WERI-Rb-1 (cell line): ENCODE measurements at regions not wholly inside any gene's neighbourhood (a gene's known extent, or its start where the extent isn't known, plus 50 kb on each side); places are given as distances from the start of the nearest gene placed in this dataset.

Source experiments
- DNase-seq: peaks from one replicate; pipeline ENCODE4 v3.0.0-alpha.2; 2020
- H3K27ac ChIP-seq: fragments of 250-450 bp; sonication (Bioruptor Pico); 2 replicates; pipeline ENCODE4 v1.5.1; 2020; ENCODE audit warnings: mild to moderate bottlenecking, moderate library complexity
- H3K27me3 ChIP-seq: fragments of 250-450 bp; sonication (Bioruptor Pico); 2 replicates; pipeline ENCODE4 v1.5.1; 2021; ENCODE audit warnings: mild to moderate bottlenecking, low read depth, moderate library complexity; ENCODE audit not compliant: insufficient read depth, severe bottlenecking
- H3K36me3 ChIP-seq: fragments of 250-450 bp; sonication (Bioruptor Pico); 2 replicates; pipeline ENCODE4 v1.5.1; 2020; ENCODE audit warnings: mild to moderate bottlenecking, moderate library complexity
- H3K4me3 ChIP-seq: 2 replicates; pipeline ENCODE4 v1.5.1; 2011; ENCODE audit warnings: low read depth, mild to moderate bottlenecking, control low read depth, low read length
- H3K9me3 ChIP-seq: fragments of 250-450 bp; sonication (Bioruptor Pico); 2 replicates; pipeline ENCODE4 v1.5.1; 2021; ENCODE audit warnings: mild to moderate bottlenecking, moderate library complexity; ENCODE audit not compliant: severe bottlenecking
- TF ChIP-seq, protein P1 (sequence below): IDR thresholded peaks from 2 replicates; pipeline ENCODE4 v1.5.1; 2011; ENCODE audit warnings: low read depth, mild to moderate bottlenecking, control low read depth, inconsistent platforms, low read length

DNA sequence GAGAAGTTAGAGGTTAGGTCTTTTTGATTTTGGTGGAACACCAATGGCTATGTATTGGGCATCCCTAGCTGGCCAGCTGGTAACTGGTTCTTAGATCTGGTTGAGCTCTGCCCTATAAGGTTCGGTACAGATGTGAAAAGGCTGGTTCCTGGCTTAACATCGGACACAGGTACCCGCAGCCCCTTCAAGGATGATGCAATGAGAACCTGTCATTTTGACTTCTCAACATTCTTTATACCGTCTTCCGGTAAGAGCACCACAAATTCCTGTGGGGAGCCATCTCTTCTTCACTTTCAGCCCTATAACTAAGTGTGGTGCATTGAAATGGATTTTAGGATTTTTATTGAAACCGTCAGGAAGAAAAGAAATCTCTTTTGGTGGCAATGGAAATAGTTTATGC, 222.8 kb downstream of the ADAMTS9 start:
- TF ChIP-seq, protein P1, sequence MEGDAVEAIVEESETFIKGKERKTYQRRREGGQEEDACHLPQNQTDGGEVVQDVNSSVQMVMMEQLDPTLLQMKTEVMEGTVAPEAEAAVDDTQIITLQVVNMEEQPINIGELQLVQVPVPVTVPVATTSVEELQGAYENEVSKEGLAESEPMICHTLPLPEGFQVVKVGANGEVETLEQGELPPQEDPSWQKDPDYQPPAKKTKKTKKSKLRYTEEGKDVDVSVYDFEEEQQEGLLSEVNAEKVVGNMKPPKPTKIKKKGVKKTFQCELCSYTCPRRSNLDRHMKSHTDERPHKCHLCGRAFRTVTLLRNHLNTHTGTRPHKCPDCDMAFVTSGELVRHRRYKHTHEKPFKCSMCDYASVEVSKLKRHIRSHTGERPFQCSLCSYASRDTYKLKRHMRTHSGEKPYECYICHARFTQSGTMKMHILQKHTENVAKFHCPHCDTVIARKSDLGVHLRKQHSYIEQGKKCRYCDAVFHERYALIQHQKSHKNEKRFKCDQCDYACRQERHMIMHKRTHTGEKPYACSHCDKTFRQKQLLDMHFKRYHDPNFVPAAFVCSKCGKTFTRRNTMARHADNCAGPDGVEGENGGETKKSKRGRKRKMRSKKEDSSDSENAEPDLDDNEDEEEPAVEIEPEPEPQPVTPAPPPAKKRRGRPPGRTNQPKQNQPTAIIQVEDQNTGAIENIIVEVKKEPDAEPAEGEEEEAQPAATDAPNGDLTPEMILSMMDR: no peak
- no peaks in the 10 kb centered on the region for H3K36me3 ChIP-seq
- no peak overlapping the region for H3K4me3 ChIP-seq
- no peaks in the 10 kb centered on the region for H3K27me3 ChIP-seq
- no peaks in the 10 kb centered on the region for H3K9me3 ChIP-seq
- H3K27ac ChIP-seq: no peak overlapping the region
- DNase-seq: no peak

DNA sequence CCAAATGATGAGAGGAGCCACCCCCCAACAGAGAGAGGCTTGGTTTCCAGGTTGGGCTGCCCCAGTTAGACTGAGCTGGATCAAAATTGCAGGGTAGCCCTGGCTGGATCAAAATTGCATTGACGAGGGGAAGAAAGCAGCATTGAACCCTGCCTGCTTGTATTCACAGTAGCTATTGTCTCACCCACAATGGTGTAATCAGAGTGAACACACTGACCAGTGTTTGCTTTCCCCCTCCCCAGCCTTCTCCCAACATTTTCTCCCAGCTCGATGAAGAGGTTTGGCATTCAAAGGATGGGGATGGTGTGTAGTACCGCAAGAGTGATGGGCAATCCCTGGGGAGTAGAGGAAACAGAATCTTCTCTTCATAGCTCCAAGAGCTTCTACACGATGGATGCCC, 223.8 kb downstream of the ADAMTS9 start:
- Histone ChIP-seq H3K36me3 (no peaks in the 10 kb centered on the region), H3K27me3 (no peaks in the 10 kb centered on the region), H3K27ac (no peak overlapping the region), H3K9me3 (no peaks in the 10 kb centered on the region), H3K4me3 (no peak overlapping the region)
- TF ChIP-seq, protein P1: no peak
- no peak for DNase-seq

DNA sequence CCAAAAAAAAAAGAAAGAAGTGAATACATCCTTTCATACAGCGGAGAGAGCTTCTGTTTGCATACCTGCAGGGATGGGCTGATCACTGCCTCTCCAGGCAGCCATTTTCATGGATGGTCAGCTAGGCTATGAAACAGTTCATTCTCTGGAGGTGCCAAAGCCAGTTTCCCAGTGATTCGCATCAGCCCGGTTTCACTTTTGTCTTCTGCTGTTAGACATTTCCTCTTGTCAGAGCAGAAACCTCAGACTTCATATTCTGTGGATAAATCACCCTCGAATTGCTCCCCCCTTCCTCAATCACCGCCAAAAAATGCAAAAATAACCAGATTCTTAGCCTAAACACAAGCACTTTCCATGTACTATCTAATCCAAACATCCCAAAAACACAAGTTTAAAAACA, 225.6 kb downstream of the ADAMTS9 start:
- Histone ChIP-seq H3K9me3 (no peaks in the 10 kb centered on the region), H3K27ac (peak overlapping the region; percentile 72), H3K36me3 (no peaks in the 10 kb centered on the region), H3K4me3 (peak overlapping the region; percentile 33), H3K27me3 (no peaks in the 10 kb centered on the region)
- DNase-seq: no peak
- TF ChIP-seq, protein P1: no peak

DNA sequence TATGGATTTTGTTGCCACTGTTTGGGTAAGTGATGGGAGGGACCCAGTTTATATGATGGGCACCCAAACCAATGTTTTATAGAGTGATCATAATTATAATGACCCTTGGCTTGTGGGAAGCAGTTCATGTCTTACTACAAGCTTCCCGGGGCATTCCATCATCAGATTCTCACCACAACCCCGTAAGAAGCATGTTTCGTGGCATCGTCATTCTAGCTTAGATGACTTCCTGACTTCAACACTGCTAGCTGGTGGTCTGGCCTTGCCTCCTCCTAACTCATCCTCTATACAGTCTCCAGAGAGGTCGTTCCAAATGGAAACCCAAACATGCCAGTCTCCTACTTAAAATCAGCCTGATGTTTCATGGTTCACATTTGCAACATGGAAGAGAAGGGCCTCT, 226.9 kb downstream of the ADAMTS9 start:
- H3K4me3 ChIP-seq: no peak overlapping the region

DNA sequence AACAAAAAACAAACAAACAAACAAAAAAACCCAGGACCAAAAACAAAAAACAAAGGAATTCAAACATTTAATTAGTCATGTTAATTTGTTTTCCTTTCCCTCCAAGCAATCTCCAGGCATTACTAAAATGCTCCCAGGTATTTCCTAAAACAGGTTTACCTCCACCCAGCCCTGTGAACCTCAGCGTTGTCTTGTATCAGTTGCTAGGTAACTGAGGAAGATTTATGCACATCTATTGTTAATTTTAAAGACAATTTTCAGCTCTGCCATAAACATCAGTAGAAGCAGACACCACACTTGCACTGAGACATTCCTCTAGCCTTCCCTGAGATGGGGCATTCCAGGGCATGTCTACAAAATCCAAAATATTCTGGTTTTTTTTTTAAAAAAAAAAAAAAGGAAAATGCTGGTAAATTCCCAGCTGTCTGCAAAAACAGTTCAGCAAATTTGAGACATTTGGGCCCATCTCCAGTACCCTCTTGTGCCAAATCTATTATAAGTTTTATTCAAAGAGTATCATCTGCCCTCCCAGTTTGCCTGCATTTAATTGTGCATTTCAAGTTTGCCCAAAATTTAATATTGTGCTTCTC, 227.6 kb downstream of the ADAMTS9 start:
- no peak for DNase-seq
- Histone ChIP-seq H3K9me3 (no peaks in the 10 kb centered on the region), H3K4me3 (no peak overlapping the region), H3K27me3 (no peaks in the 10 kb centered on the region), H3K36me3 (no peaks in the 10 kb centered on the region), H3K27ac (no peak overlapping the region)
- TF ChIP-seq, protein P1: no peak

More for the DNA sequence above, 226.9 kb downstream of the ADAMTS9 start:
- Histone ChIP-seq H3K9me3 (no peaks in the 10 kb centered on the region), H3K27me3 (no peaks in the 10 kb centered on the region), H3K27ac (no peak overlapping the region), H3K36me3 (no peaks in the 10 kb centered on the region)
- no peak for DNase-seq
- TF ChIP-seq, protein P1: no peak

DNA sequence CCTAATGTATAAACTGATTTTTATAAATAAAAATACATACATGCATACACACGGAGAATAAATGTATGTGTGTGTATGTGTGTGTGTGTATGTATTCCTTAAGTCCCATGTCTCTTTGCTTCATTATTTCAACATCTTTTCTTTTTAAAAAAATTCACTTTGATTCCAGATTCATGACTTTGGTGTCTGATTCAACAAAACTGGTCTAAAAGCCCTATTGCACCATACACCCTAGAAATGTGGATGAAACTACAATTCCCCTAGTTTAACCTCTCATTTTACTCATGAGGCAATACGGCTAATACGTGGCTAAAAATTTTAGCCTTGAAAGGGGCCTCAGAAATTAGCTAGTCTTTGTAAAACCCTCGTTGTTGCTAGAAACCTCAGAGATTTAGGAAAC, 228.1 kb downstream of the ADAMTS9 start:
- Histone ChIP-seq H3K27ac (no peak overlapping the region), H3K36me3 (no peaks in the 10 kb centered on the region), H3K27me3 (no peaks in the 10 kb centered on the region), H3K4me3 (no peak overlapping the region), H3K9me3 (no peaks in the 10 kb centered on the region)
- TF ChIP-seq, protein P1: no peak
- DNase-seq: no peak
